ENCODE measurements at regions not wholly inside any gene's neighbourhood (a gene's known extent, or its start where the extent isn't known, plus 50 kb on each side); places are given as distances from the start of the nearest gene placed in this dataset.
"Not testable (repeated sequence)": the region's sequence is repeated elsewhere in the genome, so short reads cannot be mapped to it uniquely, and the experiment has no call there.

DNA sequence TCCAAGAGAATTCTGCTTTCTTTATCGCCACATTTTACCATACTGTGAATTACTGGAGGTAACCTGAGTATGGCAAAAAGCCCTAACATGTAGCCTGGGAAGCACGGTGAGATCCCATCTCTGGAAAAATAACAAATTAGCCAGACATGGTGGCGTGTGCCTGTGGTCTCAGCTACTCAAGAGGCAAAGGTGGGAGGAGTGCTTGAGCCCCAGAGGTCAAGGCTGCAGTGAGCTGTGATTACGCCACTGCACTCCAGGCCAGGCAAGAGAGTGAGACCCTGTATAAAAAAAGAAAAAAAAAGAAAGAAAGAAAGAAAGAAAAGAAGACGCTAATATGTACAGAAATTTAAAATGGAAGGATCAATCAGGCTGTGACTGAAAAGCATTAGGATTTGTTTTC is 57.7 kb upstream of the SESTD1 start:
- no peak for DNase-seq

DNA sequence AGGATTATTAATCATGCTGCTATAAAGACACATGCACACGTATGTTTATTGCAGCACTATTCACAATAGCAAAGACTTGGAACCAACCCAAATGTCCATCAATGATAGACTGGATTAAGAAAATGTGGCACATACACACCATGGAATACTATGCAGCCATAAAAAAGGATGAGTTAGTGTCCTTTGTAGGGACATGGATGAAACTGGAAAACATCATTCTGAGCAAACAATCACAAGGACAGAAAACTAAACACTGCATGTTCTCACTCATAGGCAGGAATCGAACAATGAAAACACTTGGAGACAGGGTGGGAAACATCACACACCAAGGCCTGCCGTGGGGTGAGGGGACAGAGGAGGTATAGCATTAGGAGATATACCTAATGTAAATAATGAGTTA is 56.4 kb upstream of the SESTD1 start:
- DNase-seq: not testable (repeated sequence)

DNA sequence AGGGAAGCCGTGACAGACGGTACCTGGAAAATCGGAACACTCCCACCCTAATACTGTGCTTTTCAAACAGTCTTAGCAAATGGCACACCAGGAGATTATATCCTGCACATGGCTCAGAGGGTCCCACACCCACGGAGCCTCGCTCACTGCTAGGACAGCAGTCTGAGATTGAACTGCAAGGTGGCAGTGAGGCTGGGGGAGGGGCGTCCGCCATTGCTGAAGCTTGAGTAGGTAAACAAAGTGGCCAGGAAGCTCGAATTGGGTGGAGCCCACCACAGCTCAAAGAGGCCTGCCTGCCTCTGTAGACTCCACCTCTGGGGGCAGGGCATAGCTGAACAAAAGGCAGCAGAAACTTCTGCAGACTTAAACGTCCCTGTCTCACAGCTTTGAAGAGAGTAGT is 50.1 kb upstream of the SESTD1 start:
- not testable (repeated sequence) for DNase-seq
